ENCODE measurements at regions not wholly inside any gene's neighbourhood (a gene's known extent, or its start where the extent isn't known, plus 50 kb on each side); places are given as distances from the start of the nearest gene placed in this dataset.

GRCh38 chr2:59578349-59578748 lies 975.1 kb downstream of the BCL11A start:
- DNase-seq (ENCODE audit: low read depth): no peak

- no peak for DNase-seq (ENCODE audit: low read depth)
These were observed 978.3 kb downstream of the BCL11A start for GRCh38 chr2:59575191-59575590.

GRCh38 chr2:59572227-59572626 lies 981.2 kb downstream of the BCL11A start:
- no peak for DNase-seq (ENCODE audit: low read depth)

- no peak for DNase-seq (ENCODE audit: low read depth)
These were observed 982.6 kb downstream of the BCL11A start for GRCh38 chr2:59570818-59571217.

GRCh38 chr2:59569124-59569523 lies 984.3 kb downstream of the BCL11A start:
- DNase-seq (ENCODE audit: low read depth): no peak

- no peak for DNase-seq (ENCODE audit: low read depth)
These were observed 985.0 kb downstream of the BCL11A start for GRCh38 chr2:59568461-59568860.

GRCh38 chr2:59567151-59567550 lies 986.3 kb downstream of the BCL11A start:
- DNase-seq (ENCODE audit: low read depth): no peak

- no peak for DNase-seq (ENCODE audit: low read depth)
These were observed 986.7 kb downstream of the BCL11A start for GRCh38 chr2:59566739-59567138.

GRCh38 chr2:59561281-59561680 lies 992.2 kb downstream of the BCL11A start:
- DNase-seq (ENCODE audit: low read depth): no peak

GRCh38 chr2:59560769-59561168 lies 992.7 kb downstream of the BCL11A start:
- DNase-seq (ENCODE audit: low read depth): no peak

GRCh38 chr2:59540864-59541263 lies 1012.6 kb downstream of the BCL11A start:
- no peak for DNase-seq (ENCODE audit: low read depth)

GRCh38 chr2:59538398-59538911 lies 1015.0 kb downstream of the BCL11A start:
- no peak for DNase-seq (ENCODE audit: low read depth)

GRCh38 chr2:59532808-59533207 lies 1020.6 kb downstream of the BCL11A start:
- no peak for DNase-seq (ENCODE audit: low read depth)

GRCh38 chr2:59530258-59530657 lies 1023.2 kb downstream of the BCL11A start:
- DNase-seq (ENCODE audit: low read depth): no peak

GRCh38 chr2:59529726-59530125 lies 1023.7 kb downstream of the BCL11A start:
- no peak for DNase-seq (ENCODE audit: low read depth)

GRCh38 chr2:59528525-59528924 lies 1024.9 kb downstream of the BCL11A start:
- DNase-seq (ENCODE audit: low read depth): no peak

GRCh38 chr2:59502981-59503380 lies 1050.5 kb downstream of the BCL11A start:
- DNase-seq (ENCODE audit: low read depth): no peak

- no peak for DNase-seq (ENCODE audit: low read depth)
These were observed 1062.5 kb downstream of the BCL11A start for GRCh38 chr2:59490994-59491393.

GRCh38 chr2:59490192-59490591 lies 1063.3 kb downstream of the BCL11A start:
- DNase-seq (ENCODE audit: low read depth): no peak

GRCh38 chr2:59484673-59485072 lies 1068.8 kb downstream of the BCL11A start:
- DNase-seq (ENCODE audit: low read depth): no peak

GRCh38 chr2:59463426-59463825 lies 1090.0 kb downstream of the BCL11A start:
- DNase-seq (ENCODE audit: low read depth): peak; percentile 27

GRCh38 chr2:59462422-59463197 lies 1090.8 kb downstream of the BCL11A start:
- peak; percentile 13 for DNase-seq (ENCODE audit: low read depth)

- DNase-seq (ENCODE audit: low read depth): no peak
These were observed 1092.3 kb downstream of the BCL11A start for GRCh38 chr2:59461127-59461526.

- no peak for DNase-seq (ENCODE audit: low read depth)
These were observed 1094.7 kb downstream of the BCL11A start for GRCh38 chr2:59458800-59459199.
